HL-60 (cell line): ENCODE measurements at regions not wholly inside any gene's neighbourhood (a gene's known extent, or its start where the extent isn't known, plus 50 kb on each side); places are given as distances from the start of the nearest gene placed in this dataset.

Source experiments
- CTCF ChIP-seq: IDR thresholded peaks from one replicate; pipeline ENCODE4 v1.5.1; 2011; ENCODE audit warnings: low read length, control low read depth, inconsistent platforms; ENCODE audit not compliant: insufficient read depth
- POLR2AphosphoS5 ChIP-seq: IDR thresholded peaks from 2 replicates; pipeline ENCODE4 v1.6.1; 2012; ENCODE audit warnings: low read depth
- REST ChIP-seq: IDR thresholded peaks from 2 replicates; pipeline ENCODE4 v1.6.1; 2012; ENCODE audit warnings: low read depth; ENCODE audit not compliant: insufficient replicate concordance
- SPI1 ChIP-seq: IDR thresholded peaks from 2 replicates; pipeline ENCODE4 v1.6.1; 2012; ENCODE audit warnings: low read depth, mild to moderate bottlenecking, borderline replicate concordance

- TF ChIP-seq REST (no peak), POLR2AphosphoS5 (no peak), CTCF (no peak), SPI1 (no peak)
Measured at GRCh38 chr10:78737883-78738856, 330.6 kb upstream of the ZMIZ1 start.
